ENCODE measurements at regions not wholly inside any gene's neighbourhood (a gene's known extent, or its start where the extent isn't known, plus 50 kb on each side); places are given as distances from the start of the nearest gene placed in this dataset.

- no peak for DNase-seq (ENCODE audit: low spot score)
- no peaks in the 10 kb centered on the region for H3K9me3 Mint-ChIP-seq (ENCODE audit: low read depth)
- H3K27me3 Mint-ChIP-seq (ENCODE audit: low read depth): peaks cover 2% of the 10 kb centered on the region
- no peaks in the 10 kb centered on the region for H3K4me1 Mint-ChIP-seq (ENCODE audit: low read depth)
- no peak overlapping the region for H3K4me3 Mint-ChIP-seq (ENCODE audit: unreplicated experiment)
- H3K27ac Mint-ChIP-seq (ENCODE audit: unreplicated experiment): no peak overlapping the region
- H3K36me3 Mint-ChIP-seq (ENCODE audit: low read depth): no peaks in the 10 kb centered on the region
- TF ChIP-seq, protein P1, sequence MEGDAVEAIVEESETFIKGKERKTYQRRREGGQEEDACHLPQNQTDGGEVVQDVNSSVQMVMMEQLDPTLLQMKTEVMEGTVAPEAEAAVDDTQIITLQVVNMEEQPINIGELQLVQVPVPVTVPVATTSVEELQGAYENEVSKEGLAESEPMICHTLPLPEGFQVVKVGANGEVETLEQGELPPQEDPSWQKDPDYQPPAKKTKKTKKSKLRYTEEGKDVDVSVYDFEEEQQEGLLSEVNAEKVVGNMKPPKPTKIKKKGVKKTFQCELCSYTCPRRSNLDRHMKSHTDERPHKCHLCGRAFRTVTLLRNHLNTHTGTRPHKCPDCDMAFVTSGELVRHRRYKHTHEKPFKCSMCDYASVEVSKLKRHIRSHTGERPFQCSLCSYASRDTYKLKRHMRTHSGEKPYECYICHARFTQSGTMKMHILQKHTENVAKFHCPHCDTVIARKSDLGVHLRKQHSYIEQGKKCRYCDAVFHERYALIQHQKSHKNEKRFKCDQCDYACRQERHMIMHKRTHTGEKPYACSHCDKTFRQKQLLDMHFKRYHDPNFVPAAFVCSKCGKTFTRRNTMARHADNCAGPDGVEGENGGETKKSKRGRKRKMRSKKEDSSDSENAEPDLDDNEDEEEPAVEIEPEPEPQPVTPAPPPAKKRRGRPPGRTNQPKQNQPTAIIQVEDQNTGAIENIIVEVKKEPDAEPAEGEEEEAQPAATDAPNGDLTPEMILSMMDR (IDR thresholded peaks at IDR 0.05): no peak
Measured at GRCh38 chr2:236404346-236404745, 140.1 kb upstream of the ASB18 start.

DNA sequence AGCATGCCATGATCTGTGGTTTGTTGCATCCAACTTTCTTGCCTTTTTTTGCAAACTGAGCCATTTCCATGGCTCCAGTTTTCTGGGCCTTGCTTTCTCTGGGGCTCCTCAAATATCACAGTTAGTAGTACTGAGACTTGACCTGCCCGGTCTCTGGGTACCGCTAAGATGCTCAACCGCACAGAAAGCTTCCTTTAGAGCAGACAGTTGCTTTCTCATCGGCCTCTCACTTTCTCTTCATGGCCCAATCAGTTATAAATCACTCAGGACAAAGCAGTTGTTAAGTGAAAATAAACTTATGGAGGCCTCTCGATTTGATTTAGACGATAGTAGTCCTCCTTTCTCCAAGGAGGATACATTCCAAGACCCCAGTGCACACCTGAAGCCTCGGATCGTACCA is 141.2 kb upstream of the ASB18 start:
- no peak overlapping the region for H3K4me3 Mint-ChIP-seq (ENCODE audit: unreplicated experiment)
- no peak for DNase-seq (ENCODE audit: low spot score)
- TF ChIP-seq, protein P1 (IDR thresholded peaks at IDR 0.05): no peak
- no peaks in the 10 kb centered on the region for H3K9me3 Mint-ChIP-seq (ENCODE audit: low read depth)
- no peaks in the 10 kb centered on the region for H3K36me3 Mint-ChIP-seq (ENCODE audit: low read depth)
- H3K27me3 Mint-ChIP-seq (ENCODE audit: low read depth): peaks cover 2% of the 10 kb centered on the region
- no peaks in the 10 kb centered on the region for H3K4me1 Mint-ChIP-seq (ENCODE audit: low read depth)
- no peak overlapping the region for H3K27ac Mint-ChIP-seq (ENCODE audit: unreplicated experiment)

GRCh38 chr2:236408090-236408489 is 143.9 kb upstream of the ASB18 start:
- no peaks in the 10 kb centered on the region for H3K4me1 Mint-ChIP-seq (ENCODE audit: low read depth)
- TF ChIP-seq, protein P1 (IDR thresholded peaks at IDR 0.05): no peak
- H3K27me3 Mint-ChIP-seq (ENCODE audit: low read depth): peaks cover 7% of the 10 kb centered on the region
- DNase-seq (ENCODE audit: low spot score): no peak
- no peak overlapping the region for H3K27ac Mint-ChIP-seq (ENCODE audit: unreplicated experiment)
- no peak overlapping the region for H3K4me3 Mint-ChIP-seq (ENCODE audit: unreplicated experiment)
- peaks cover 5% of the 10 kb centered on the region for H3K9me3 Mint-ChIP-seq (ENCODE audit: low read depth)
- H3K36me3 Mint-ChIP-seq (ENCODE audit: low read depth): peaks cover 4% of the 10 kb centered on the region

- H3K36me3 Mint-ChIP-seq (ENCODE audit: low read depth): peaks cover 4% of the 10 kb centered on the region
- H3K4me1 Mint-ChIP-seq (ENCODE audit: low read depth): no peaks in the 10 kb centered on the region
- TF ChIP-seq, protein P1 (IDR thresholded peaks at IDR 0.05): no peak
- no peak overlapping the region for H3K27ac Mint-ChIP-seq (ENCODE audit: unreplicated experiment)
- peaks cover 9% of the 10 kb centered on the region for H3K27me3 Mint-ChIP-seq (ENCODE audit: low read depth)
- DNase-seq (ENCODE audit: low spot score): no peak
- H3K4me3 Mint-ChIP-seq (ENCODE audit: unreplicated experiment): no peak overlapping the region
- peaks cover 5% of the 10 kb centered on the region for H3K9me3 Mint-ChIP-seq (ENCODE audit: low read depth)
Measured at GRCh38 chr2:236408786-236409185, 144.6 kb upstream of the ASB18 start.

GRCh38 chr2:236415684-236416444 is 151.7 kb upstream of the ASB18 start:
- DNase-seq (ENCODE audit: low spot score): no peak
- no peak overlapping the region for H3K27ac Mint-ChIP-seq (ENCODE audit: unreplicated experiment)
- H3K4me3 Mint-ChIP-seq (ENCODE audit: unreplicated experiment): no peak overlapping the region
- H3K9me3 Mint-ChIP-seq (ENCODE audit: low read depth): peaks cover 5% of the 10 kb centered on the region
- H3K27me3 Mint-ChIP-seq (ENCODE audit: low read depth): peaks cover 12% of the 10 kb centered on the region
- TF ChIP-seq, protein P1 (IDR thresholded peaks at IDR 0.05): no peak
- H3K36me3 Mint-ChIP-seq (ENCODE audit: low read depth): peaks cover 6% of the 10 kb centered on the region
- H3K4me1 Mint-ChIP-seq (ENCODE audit: low read depth): no peaks in the 10 kb centered on the region
